Panc1 (cell line): ENCODE measurements at regions not wholly inside any gene's neighbourhood (a gene's known extent, or its start where the extent isn't known, plus 50 kb on each side); places are given as distances from the start of the nearest gene placed in this dataset.

Experiments
- ATAC-seq: fragments of 200-7000 bp; cut with Tn5 transposase; 2 replicates; pipeline ENCODE4 v1.9.1; 2020; ENCODE audit warnings: mild to moderate bottlenecking, moderate library complexity
- BruUV-seq: library from RNA; stranded (reverse); fragments of 400-500 nt; replicated peaks from 2 replicates; lab custom pipeline; 2021; lab: Mats Ljungman, UMichigan
- CTCF ChIA-PET: fragments of 300-600 bp; sonication (Branson Sonifier 250); formaldehyde crosslinking; loops from one replicate; lab custom pipeline; 2022; ENCODE audit warnings: antibody characterized with exemption; lab: Charles Lee
- POLR2A ChIA-PET: fragments of 300-600 bp; sonication (Branson Sonifier 250); formaldehyde crosslinking; loops from one replicate; lab custom pipeline; 2022; ENCODE audit warnings: antibody characterized with exemption; lab: Charles Lee
- DNase-seq: peaks from one replicate; pipeline ENCODE4 v3.0.0-alpha.2; 2010; ENCODE audit warnings: low read depth, low spot score
- H3K27ac ChIP-seq: 2 replicates; pipeline ENCODE4 v1.5.1; 2011; ENCODE audit warnings: mild to moderate bottlenecking, low read length, inconsistent platforms
- H3K27me3 ChIP-seq: fragments of 200-500 bp; sonication (Bioruptor generic); 2 replicates; pipeline ENCODE4 v1.6.0; 2014; ENCODE audit warnings: low read length, inconsistent platforms; ENCODE audit not compliant: control insufficient read depth, insufficient read depth
- H3K36me3 ChIP-seq: fragments of 200-500 bp; sonication (Bioruptor generic); 2 replicates; pipeline ENCODE4 v1.5.1; 2014; ENCODE audit warnings: inconsistent platforms, mild to moderate bottlenecking, low read length, moderate library complexity; ENCODE audit not compliant: control insufficient read depth, insufficient read depth
- H3K4me1 ChIP-seq: 2 replicates; pipeline ENCODE4 v1.5.1; 2011; ENCODE audit warnings: inconsistent platforms, mild to moderate bottlenecking, low read length, moderate library complexity; ENCODE audit not compliant: control insufficient read depth, insufficient read depth
- H3K4me3 ChIP-seq, 2 experiments: 2 replicates each; pipeline ENCODE4 v1.5.1; 2011 to 2012; ENCODE audit warnings: low read depth in 2 of 2, low read length in 2 of 2, mild to moderate bottlenecking in 2 of 2, inconsistent platforms in 1 of 2, moderate library complexity in 1 of 2
- H3K9me3 ChIP-seq: fragments of 200-500 bp; sonication (Bioruptor generic); 2 replicates; pipeline ENCODE4 v1.5.1; 2014; ENCODE audit warnings: low read depth, mild to moderate bottlenecking, inconsistent platforms, low read length, moderate library complexity; ENCODE audit not compliant: control insufficient read depth, insufficient read depth
- POLR2AphosphoS5 ChIP-seq: IDR thresholded peaks from 2 replicates; pipeline ENCODE4 v1.6.1; 2012; ENCODE audit warnings: mild to moderate bottlenecking, low read depth, low read length, moderate library complexity
- SIN3A ChIP-seq: IDR thresholded peaks from 2 replicates; pipeline ENCODE4 v1.6.1; 2012; ENCODE audit warnings: low read depth, mild to moderate bottlenecking, low read length, moderate library complexity, borderline replicate concordance; ENCODE audit not compliant: insufficient read depth
- TCF7L2 ChIP-seq: IDR thresholded peaks from 2 replicates; pipeline ENCODE4 v1.6.1; 2011; ENCODE audit warnings: mild to moderate bottlenecking, low read depth, low read length, inconsistent platforms
- in situ Hi-C: cut with HindIII; loops from 2 replicates; pipeline ENCODE4 v1.10.0; 2016; ENCODE audit warnings: low sequenced_read_pairs, low pct_unique_long_range_greater_than_20kb
- intact Hi-C: fragments of 100-400 bp; cut with micrococcal nuclease; formaldehyde crosslinking; loops from one replicate; pipeline ENCODE4 v1.10.0; 2022; ENCODE audit not compliant: unreplicated experiment
- TF ChIP-seq, protein P1 (sequence below): fragments of 450-650 bp; IDR thresholded peaks from 2 replicates; pipeline ENCODE4 v1.5.1; 2017; ENCODE audit warnings: mild to moderate bottlenecking
- TF ChIP-seq, protein P2 (sequence below), 2 experiments: IDR thresholded peaks; 2 replicates each; pipeline ENCODE4 v1.6.1; 2011 to 2012; ENCODE audit warnings: low read depth in 2 of 2, control low read depth in 1 of 2, low read length in 1 of 2, mild to moderate bottlenecking in 1 of 2, moderate library complexity in 1 of 2; ENCODE audit not compliant: insufficient read depth in 1 of 2

DNA sequence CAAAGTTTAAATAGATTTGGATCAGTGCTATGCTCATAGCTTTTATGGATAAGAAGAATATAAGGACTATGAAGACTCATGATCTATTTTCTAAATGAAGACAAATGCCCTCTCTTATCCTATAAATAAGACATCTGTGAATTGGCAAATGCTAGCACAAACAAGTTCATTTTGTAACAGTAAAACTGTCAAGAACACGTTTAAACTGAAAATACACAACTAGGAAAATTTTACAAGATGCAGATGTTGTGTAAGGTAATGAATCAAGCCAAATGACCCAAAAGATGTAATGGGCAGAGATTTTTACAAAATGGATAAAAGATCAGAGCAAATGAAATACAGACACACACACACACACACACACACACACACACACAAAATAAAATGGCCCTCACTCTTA lies 180.5 kb downstream of the MOXD1 start:
- intact Hi-C loops (no loop called here), in situ Hi-C loops (no loop called here)
- H3K9me3 ChIP-seq: no peaks in the 10 kb centered on the region
- ATAC-seq (no peak), DNase-seq (no peak)
- ChIA-PET CTCF (interaction anchor here (0.6 to 0.7 kb wide), 2 partner anchors 9 to 303 kb away, joined by 3 read pairs; no protein-coding TSS in a partner anchor), POLR2A (interaction anchor here (0.5 kb wide), 1 partner anchor 69 kb away, joined by 5 read pairs; no protein-coding TSS in a partner anchor)
- BruUV-seq: no TSS peak
- H3K4me3 ChIP-seq: no peak overlapping the region
- no peaks in the 10 kb centered on the region; the same call in 1 of the 2 replicates for H3K4me1 ChIP-seq
- H3K27ac ChIP-seq: no peak overlapping the region
- no peaks in the 10 kb centered on the region for H3K36me3 ChIP-seq
- no peaks in the 10 kb centered on the region for H3K27me3 ChIP-seq
- TF ChIP-seq POLR2AphosphoS5: no peak
- TF ChIP-seq, protein P1, sequence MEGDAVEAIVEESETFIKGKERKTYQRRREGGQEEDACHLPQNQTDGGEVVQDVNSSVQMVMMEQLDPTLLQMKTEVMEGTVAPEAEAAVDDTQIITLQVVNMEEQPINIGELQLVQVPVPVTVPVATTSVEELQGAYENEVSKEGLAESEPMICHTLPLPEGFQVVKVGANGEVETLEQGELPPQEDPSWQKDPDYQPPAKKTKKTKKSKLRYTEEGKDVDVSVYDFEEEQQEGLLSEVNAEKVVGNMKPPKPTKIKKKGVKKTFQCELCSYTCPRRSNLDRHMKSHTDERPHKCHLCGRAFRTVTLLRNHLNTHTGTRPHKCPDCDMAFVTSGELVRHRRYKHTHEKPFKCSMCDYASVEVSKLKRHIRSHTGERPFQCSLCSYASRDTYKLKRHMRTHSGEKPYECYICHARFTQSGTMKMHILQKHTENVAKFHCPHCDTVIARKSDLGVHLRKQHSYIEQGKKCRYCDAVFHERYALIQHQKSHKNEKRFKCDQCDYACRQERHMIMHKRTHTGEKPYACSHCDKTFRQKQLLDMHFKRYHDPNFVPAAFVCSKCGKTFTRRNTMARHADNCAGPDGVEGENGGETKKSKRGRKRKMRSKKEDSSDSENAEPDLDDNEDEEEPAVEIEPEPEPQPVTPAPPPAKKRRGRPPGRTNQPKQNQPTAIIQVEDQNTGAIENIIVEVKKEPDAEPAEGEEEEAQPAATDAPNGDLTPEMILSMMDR: no peak

DNA sequence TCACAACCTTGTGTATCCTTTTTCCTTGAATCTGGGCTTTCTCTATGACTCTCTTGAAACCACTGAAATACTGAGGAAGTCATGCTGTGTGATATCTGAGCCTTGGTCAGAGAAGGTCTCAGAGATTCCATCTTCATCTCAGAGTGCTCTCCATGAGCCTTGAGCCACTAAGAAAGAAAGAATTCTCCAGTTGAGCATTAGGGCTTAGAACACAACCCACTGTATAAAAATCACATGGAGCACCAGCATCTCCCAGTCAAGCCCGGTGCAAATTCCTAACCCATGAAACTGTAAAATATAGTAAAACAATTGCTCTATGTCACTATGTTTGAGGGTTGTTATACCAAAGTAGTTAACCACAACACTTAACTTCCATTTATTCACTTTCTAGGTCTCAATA lies 181.4 kb downstream of the MOXD1 start:
- no peaks in the 10 kb centered on the region for H3K36me3 ChIP-seq
- TF ChIP-seq TCF7L2 (no peak), POLR2AphosphoS5 (no peak), SIN3A (no peak)
- TF ChIP-seq, protein P1: no peak
- TF ChIP-seq, protein P2, sequence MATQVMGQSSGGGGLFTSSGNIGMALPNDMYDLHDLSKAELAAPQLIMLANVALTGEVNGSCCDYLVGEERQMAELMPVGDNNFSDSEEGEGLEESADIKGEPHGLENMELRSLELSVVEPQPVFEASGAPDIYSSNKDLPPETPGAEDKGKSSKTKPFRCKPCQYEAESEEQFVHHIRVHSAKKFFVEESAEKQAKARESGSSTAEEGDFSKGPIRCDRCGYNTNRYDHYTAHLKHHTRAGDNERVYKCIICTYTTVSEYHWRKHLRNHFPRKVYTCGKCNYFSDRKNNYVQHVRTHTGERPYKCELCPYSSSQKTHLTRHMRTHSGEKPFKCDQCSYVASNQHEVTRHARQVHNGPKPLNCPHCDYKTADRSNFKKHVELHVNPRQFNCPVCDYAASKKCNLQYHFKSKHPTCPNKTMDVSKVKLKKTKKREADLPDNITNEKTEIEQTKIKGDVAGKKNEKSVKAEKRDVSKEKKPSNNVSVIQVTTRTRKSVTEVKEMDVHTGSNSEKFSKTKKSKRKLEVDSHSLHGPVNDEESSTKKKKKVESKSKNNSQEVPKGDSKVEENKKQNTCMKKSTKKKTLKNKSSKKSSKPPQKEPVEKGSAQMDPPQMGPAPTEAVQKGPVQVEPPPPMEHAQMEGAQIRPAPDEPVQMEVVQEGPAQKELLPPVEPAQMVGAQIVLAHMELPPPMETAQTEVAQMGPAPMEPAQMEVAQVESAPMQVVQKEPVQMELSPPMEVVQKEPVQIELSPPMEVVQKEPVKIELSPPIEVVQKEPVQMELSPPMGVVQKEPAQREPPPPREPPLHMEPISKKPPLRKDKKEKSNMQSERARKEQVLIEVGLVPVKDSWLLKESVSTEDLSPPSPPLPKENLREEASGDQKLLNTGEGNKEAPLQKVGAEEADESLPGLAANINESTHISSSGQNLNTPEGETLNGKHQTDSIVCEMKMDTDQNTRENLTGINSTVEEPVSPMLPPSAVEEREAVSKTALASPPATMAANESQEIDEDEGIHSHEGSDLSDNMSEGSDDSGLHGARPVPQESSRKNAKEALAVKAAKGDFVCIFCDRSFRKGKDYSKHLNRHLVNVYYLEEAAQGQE (IDR thresholded peaks at IDR 0.05; ENCODE audit: insufficient read depth in 1 of 2, low read depth in 2 of 2, low read length in 1 of 2): no peak
- in situ Hi-C loops: no loop called here
- no peaks in the 10 kb centered on the region; the same call in 1 of the 2 replicates for H3K4me1 ChIP-seq
- ATAC-seq: no peak
- BruUV-seq: no TSS peak
- no peaks in the 10 kb centered on the region for H3K27me3 ChIP-seq
- H3K27ac ChIP-seq: no peak overlapping the region
- intact Hi-C loops: loop anchor here (5.0 kb wide), 1 partner anchor 268 kb away; the partner anchor contains the start of gene CCN2
- CTCF ChIA-PET: no interaction called here
- no peaks in the 10 kb centered on the region for H3K9me3 ChIP-seq
- H3K4me3 ChIP-seq: no peak overlapping the region
- POLR2A ChIA-PET: no interaction called here
- no peak for DNase-seq
